ENCODE measurements at regions not wholly inside any gene's neighbourhood (a gene's known extent, or its start where the extent isn't known, plus 50 kb on each side); places are given as distances from the start of the nearest gene placed in this dataset.

DNA sequence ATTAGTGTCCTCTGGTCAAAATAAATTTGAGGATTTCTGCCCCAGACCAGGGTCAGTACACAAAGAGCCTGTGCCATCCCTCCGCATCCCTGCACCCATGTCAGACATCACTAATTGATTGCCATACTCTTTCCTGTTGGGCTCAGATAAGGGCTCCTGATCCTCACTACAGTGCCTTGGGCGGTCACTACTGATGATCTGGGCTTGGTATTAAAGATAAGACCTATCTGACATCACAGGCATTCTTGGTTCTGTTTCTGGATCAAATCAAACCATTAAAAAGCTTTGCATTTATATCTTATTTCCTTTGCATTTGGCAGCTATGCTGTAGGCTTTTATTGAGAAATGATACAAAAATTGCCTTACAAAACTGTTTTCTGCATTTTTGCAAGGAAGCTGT is 103.5 kb upstream of the TENM4 start:
- no peaks in the 10 kb centered on the region for H3K36me3 ChIP-seq
- no peak overlapping the region for H3K4me3 ChIP-seq
- TF ChIP-seq POLR2A (IDR thresholded peaks at IDR 0.05): no peak
- TF ChIP-seq, protein P1, sequence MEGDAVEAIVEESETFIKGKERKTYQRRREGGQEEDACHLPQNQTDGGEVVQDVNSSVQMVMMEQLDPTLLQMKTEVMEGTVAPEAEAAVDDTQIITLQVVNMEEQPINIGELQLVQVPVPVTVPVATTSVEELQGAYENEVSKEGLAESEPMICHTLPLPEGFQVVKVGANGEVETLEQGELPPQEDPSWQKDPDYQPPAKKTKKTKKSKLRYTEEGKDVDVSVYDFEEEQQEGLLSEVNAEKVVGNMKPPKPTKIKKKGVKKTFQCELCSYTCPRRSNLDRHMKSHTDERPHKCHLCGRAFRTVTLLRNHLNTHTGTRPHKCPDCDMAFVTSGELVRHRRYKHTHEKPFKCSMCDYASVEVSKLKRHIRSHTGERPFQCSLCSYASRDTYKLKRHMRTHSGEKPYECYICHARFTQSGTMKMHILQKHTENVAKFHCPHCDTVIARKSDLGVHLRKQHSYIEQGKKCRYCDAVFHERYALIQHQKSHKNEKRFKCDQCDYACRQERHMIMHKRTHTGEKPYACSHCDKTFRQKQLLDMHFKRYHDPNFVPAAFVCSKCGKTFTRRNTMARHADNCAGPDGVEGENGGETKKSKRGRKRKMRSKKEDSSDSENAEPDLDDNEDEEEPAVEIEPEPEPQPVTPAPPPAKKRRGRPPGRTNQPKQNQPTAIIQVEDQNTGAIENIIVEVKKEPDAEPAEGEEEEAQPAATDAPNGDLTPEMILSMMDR (IDR thresholded peaks at IDR 0.05): no peak
- H3K4me1 ChIP-seq: no peaks in the 10 kb centered on the region
- no peak for DNase-seq
- H3K9me3 ChIP-seq: no peaks in the 10 kb centered on the region
- no peaks in the 10 kb centered on the region for H3K27me3 ChIP-seq
- no peak overlapping the region for H3K27ac ChIP-seq

- H3K27me3 ChIP-seq: no peaks in the 10 kb centered on the region
- no peaks in the 10 kb centered on the region for H3K4me1 ChIP-seq
- no peak overlapping the region for H3K27ac ChIP-seq
- H3K36me3 ChIP-seq: no peaks in the 10 kb centered on the region
- TF ChIP-seq, protein P1 (IDR thresholded peaks at IDR 0.05): no peak
- no peak for TF ChIP-seq POLR2A (IDR thresholded peaks at IDR 0.05)
- no peaks in the 10 kb centered on the region for H3K9me3 ChIP-seq
- no peak overlapping the region for H3K4me3 ChIP-seq
- DNase-seq: no peak
Observed at GRCh38 chr11:79543101-79543500, 102.3 kb upstream of the TENM4 start.

DNA sequence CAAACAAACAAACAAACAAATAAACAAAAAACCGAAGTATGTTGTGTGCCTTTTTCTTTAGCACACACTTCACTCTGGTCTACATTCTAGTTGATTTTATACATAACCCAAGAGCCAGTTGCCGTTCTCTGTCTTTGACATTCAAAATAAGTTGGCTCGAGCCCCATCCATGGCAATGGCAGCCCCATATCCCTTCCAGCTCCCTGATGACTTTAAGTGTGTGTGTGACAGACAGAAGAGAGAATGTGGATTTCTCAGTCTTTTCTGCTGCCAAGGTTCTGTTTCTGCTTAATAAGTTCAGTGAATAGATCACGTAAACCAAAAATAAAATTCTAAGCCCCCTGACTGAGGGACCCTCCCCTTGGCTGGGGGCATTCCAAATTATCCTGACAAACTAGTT is 100.6 kb upstream of the TENM4 start:
- H3K36me3 ChIP-seq: no peaks in the 10 kb centered on the region
- no peaks in the 10 kb centered on the region for H3K4me1 ChIP-seq
- H3K9me3 ChIP-seq: no peaks in the 10 kb centered on the region
- no peak overlapping the region for H3K27ac ChIP-seq
- no peaks in the 10 kb centered on the region for H3K27me3 ChIP-seq
- TF ChIP-seq POLR2A (IDR thresholded peaks at IDR 0.05): no peak
- DNase-seq: no peak
- H3K4me3 ChIP-seq: no peak overlapping the region

- Histone ChIP-seq H3K27ac (no peak overlapping the region), H3K27me3 (no peaks in the 10 kb centered on the region), H3K36me3 (no peaks in the 10 kb centered on the region), H3K9me3 (no peaks in the 10 kb centered on the region), H3K4me1 (no peaks in the 10 kb centered on the region), H3K4me3 (no peak overlapping the region)
- TF ChIP-seq POLR2A (IDR thresholded peaks at IDR 0.05): no peak
- TF ChIP-seq, protein P1 (IDR thresholded peaks at IDR 0.05): no peak
- DNase-seq: no peak
Observed at GRCh38 chr11:79538775-79539174, 97.9 kb upstream of the TENM4 start.

- no peaks in the 10 kb centered on the region for H3K36me3 ChIP-seq
- H3K9me3 ChIP-seq: no peaks in the 10 kb centered on the region
- no peaks in the 10 kb centered on the region for H3K27me3 ChIP-seq
- H3K4me3 ChIP-seq: no peak overlapping the region
- no peak for DNase-seq
- H3K4me1 ChIP-seq: no peaks in the 10 kb centered on the region
- TF ChIP-seq, protein P1 (IDR thresholded peaks at IDR 0.05): no peak
- no peak for TF ChIP-seq POLR2A (IDR thresholded peaks at IDR 0.05)
- no peak overlapping the region for H3K27ac ChIP-seq
Observed at GRCh38 chr11:79536155-79536917, 95.5 kb upstream of the TENM4 start.

GRCh38 chr11:79535606-79536005 is 94.8 kb upstream of the TENM4 start:
- Histone ChIP-seq H3K4me3 (no peak overlapping the region), H3K36me3 (no peaks in the 10 kb centered on the region), H3K4me1 (no peaks in the 10 kb centered on the region), H3K27me3 (no peaks in the 10 kb centered on the region), H3K9me3 (no peaks in the 10 kb centered on the region), H3K27ac (no peak overlapping the region)
- no peak for DNase-seq
- TF ChIP-seq, protein P1 (IDR thresholded peaks at IDR 0.05): no peak
- TF ChIP-seq POLR2A (IDR thresholded peaks at IDR 0.05): no peak

All from Peyer's patch (tissue), 4 donors.